Tibial artery (tissue), 4 donors: ENCODE measurements at regions not wholly inside any gene's neighbourhood (a gene's known extent, or its start where the extent isn't known, plus 50 kb on each side); places are given as distances from the start of the nearest gene placed in this dataset.

Experiments used
- DNase-seq, 2 donors: peaks; one replicate each; pipeline ENCODE4 v3.0.0-alpha.2; 2019
- H3K27ac ChIP-seq, 2 donors: fragments of 200-600 bp; sonication (generic) in 1 of 2; 1 replicate in 1 of 2; 2 replicates in 1 of 2; pipeline ENCODE4 v1.5.1; 2018 to 2019; ENCODE audit warnings: mild to moderate bottlenecking in 1 of 2
- H3K27me3 ChIP-seq, 2 donors: fragments of 200-600 bp; sonication (generic) in 1 of 2; one replicate each; pipeline versions ENCODE4 v1.5.1 to v1.6.0; 2016 to 2019
- H3K36me3 ChIP-seq, 3 donors: fragments of 200-600 bp; sonication (generic) in 2 of 3; one replicate each; pipeline ENCODE4 v1.5.1; 2016 to 2019; ENCODE audit warnings: mild to moderate bottlenecking in 2 of 3
- H3K4me1 ChIP-seq, 4 donors: fragments of 200-600 bp; sonication (generic) in 2 of 4; 1 replicate in 3 of 4; 2 replicates in 1 of 4; pipeline ENCODE4 v1.5.1; 2016 to 2019
- H3K4me3 ChIP-seq, 2 donors: fragments of 200-600 bp; sonication (generic) in 1 of 2; 1 replicate in 1 of 2; 2 replicates in 1 of 2; pipeline ENCODE4 v1.5.1; 2018 to 2019; ENCODE audit warnings: mild to moderate bottlenecking in 2 of 2
- H3K9me3 ChIP-seq, 3 donors: fragments of 200-600 bp; sonication (generic) in 1 of 3; one replicate each; pipeline ENCODE4 v1.5.1; 2016 to 2019
- CTCF ChIP-seq, 2 experiments: fragments of 200-600 bp in 1 of 2; fragments of 450-650 bp in 1 of 2; IDR thresholded peaks; one replicate each; pipeline ENCODE4 v1.5.1; 2017 to 2019; ENCODE audit warnings: antibody characterized with exemption in 2 of 2, mild to moderate bottlenecking in 1 of 2, moderate library complexity in 1 of 2
- intact Hi-C: fragments of 100-400 bp; cut with DNase I; formaldehyde crosslinking; loops from one replicate; pipeline ENCODE4 v1.15.0; 2023; ENCODE audit warnings: low total_unique reads

- Histone ChIP-seq H3K4me3 (no peak overlapping the region), H3K4me1 (peaks cover 0 to 58% (median 32%) of the 10 kb centered on the region in 4 donors), H3K27ac (no peak overlapping the region), H3K36me3 (no peaks in the 10 kb centered on the region), H3K9me3 (no peaks in the 10 kb centered on the region), H3K27me3 (no peaks in the 10 kb centered on the region)
- intact Hi-C loops: no loop called here
- peak in 1 of 2 donors; percentile 84 for DNase-seq
- no peak for TF ChIP-seq CTCF (IDR thresholded peaks at IDR 0.05)
These were observed 66.6 kb upstream of the IGFBP3 start for GRCh38 chr7:45987521-45988290.

DNA sequence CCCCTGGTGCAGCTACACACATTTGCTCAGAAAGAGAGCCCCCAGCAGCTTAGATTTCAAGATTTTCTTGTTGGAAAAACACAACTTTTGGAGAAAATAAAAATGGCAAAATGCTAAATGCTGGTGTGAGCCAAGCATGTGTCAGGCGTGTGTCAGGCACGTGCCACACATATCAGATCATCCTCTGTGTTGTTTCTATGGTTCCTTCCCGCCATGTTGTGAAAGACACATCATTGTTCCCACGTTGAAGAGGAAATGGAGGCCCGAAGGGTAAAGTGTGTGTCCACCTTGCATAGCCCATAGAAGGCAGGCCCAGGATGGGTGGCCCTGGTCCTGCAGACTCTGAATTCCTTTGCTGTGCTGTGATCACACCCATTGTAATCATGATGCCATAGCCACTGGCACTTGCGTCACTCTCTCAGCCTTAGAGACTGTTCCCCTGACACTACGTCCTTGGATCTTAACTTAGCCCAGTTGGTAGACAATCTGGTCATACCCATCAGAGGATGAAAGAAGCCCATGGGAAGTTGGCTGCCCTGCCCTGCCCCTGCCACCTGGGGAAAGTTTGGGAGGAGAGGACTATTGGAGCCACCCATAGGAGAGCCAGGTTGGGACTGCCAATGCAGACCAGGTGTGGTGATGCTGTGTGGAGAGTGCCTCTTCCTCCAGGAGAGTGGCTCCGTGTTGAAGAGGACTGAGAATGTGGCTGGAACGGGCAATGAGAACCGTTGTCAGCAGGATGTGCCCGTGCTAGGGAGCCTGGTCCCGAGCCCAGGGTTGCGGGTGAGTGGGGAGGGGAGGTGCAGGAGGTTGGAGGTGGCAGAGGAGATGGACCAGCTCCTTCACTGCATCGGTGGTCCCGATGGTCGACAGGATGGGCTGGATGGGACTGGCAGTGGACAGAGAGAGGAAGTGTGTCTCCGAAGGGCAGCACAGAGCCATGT lies 65.6 kb upstream of the IGFBP3 start:
- no peak for DNase-seq
- intact Hi-C loops: no loop called here
- H3K4me3 ChIP-seq: no peak overlapping the region
- H3K4me1 ChIP-seq: peaks cover 0 to 63% (median 33%) of the 10 kb centered on the region in 4 donors
- TF ChIP-seq CTCF (IDR thresholded peaks at IDR 0.05): no peak
- H3K27me3 ChIP-seq: no peaks in the 10 kb centered on the region
- no peaks in the 10 kb centered on the region for H3K36me3 ChIP-seq
- H3K27ac ChIP-seq: peak overlapping the region in 1 of 2 donors; percentile 82
- H3K9me3 ChIP-seq: no peaks in the 10 kb centered on the region

GRCh38 chr7:45985902-45986301 lies 64.8 kb upstream of the IGFBP3 start:
- Histone ChIP-seq H3K36me3 (no peaks in the 10 kb centered on the region), H3K27me3 (no peaks in the 10 kb centered on the region), H3K4me3 (no peak overlapping the region), H3K4me1 (peaks cover 0 to 68% (median 35%) of the 10 kb centered on the region in 4 donors), H3K9me3 (no peaks in the 10 kb centered on the region), H3K27ac (peak overlapping the region in 1 of 2 donors; percentile 82)
- intact Hi-C loops: no loop called here
- TF ChIP-seq CTCF (IDR thresholded peaks at IDR 0.05): no peak
- DNase-seq: no peak

GRCh38 chr7:45984386-45985295 lies 63.6 kb upstream of the IGFBP3 start:
- intact Hi-C loops: no loop called here
- Histone ChIP-seq H3K36me3 (no peaks in the 10 kb centered on the region), H3K4me3 (no peak overlapping the region), H3K9me3 (no peaks in the 10 kb centered on the region), H3K4me1 (peaks cover 0 to 80% (median 41%) of the 10 kb centered on the region in 4 donors), H3K27ac (peak overlapping the region; percentile 70 to 82), H3K27me3 (no peaks in the 10 kb centered on the region)
- no peak for TF ChIP-seq CTCF (IDR thresholded peaks at IDR 0.05)
- DNase-seq: no peak

DNA sequence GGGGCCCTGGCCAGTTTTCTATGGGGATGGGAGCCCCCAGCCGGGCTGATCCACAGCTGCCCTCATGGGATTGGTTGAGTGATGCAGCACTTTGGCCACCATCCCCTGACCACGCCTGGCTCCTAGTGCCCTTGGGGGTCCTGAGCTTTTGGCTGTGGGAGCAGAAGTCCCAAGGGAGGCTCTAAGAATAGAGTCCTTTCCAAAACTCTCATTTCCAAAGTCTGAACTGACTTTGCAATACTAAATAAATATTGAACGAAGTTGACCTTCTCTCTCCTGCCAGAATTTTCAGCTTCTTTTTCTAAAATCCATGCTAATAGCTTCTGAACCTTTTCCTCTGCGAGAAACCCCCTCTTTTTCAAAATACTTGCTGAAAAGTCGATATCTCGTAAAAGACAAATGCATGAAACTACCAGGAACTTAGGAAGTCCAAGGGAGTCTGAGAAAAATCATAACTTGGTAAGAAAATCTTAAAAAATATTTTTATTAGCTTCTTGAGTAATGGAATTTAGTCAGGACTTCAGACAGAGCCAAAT lies 62.7 kb upstream of the IGFBP3 start:
- intact Hi-C loops: no loop called here
- Histone ChIP-seq H3K4me1 (peaks cover 0 to 89% (median 49%) of the 10 kb centered on the region in 4 donors), H3K27me3 (no peaks in the 10 kb centered on the region), H3K36me3 (no peaks in the 10 kb centered on the region), H3K4me3 (no peak overlapping the region), H3K9me3 (no peaks in the 10 kb centered on the region), H3K27ac (peak overlapping the region; percentile 70 to 82)
- peak in 1 of 2 donors; percentile 84 for DNase-seq
- TF ChIP-seq CTCF (IDR thresholded peaks at IDR 0.05): no peak
